NCI-H2029 treated with DMSO at 0.1 percent for 48 hours (cell line): ENCODE measurements at regions not wholly inside any gene's neighbourhood (a gene's known extent, or its start where the extent isn't known, plus 50 kb on each side); places are given as distances from the start of the nearest gene placed in this dataset.
"Not testable (repeated sequence)": the region's sequence is repeated elsewhere in the genome, so short reads cannot be mapped to it uniquely, and the experiment has no call there.

Experiments
- DNase-seq: peaks from one replicate; lab custom pipeline; 2025; lab: John Stamatoyannopoulos, UW

- no peak for DNase-seq
Observed at GRCh38 chr17:73851091-73851490, 206.8 kb upstream of the SDK2 start.

- no peak for DNase-seq
Observed at GRCh38 chr17:73851921-73852320, 207.7 kb upstream of the SDK2 start.

GRCh38 chr17:73855720-73856333, 211.6 kb upstream of the SDK2 start:
- no peak for DNase-seq

GRCh38 chr17:73856556-73856955, 212.3 kb upstream of the SDK2 start:
- DNase-seq, result no peak

- not testable (repeated sequence) for DNase-seq
Observed at GRCh38 chr17:73859439-73860008, 215.3 kb upstream of the SDK2 start.

- DNase-seq, result no peak
Observed at GRCh38 chr17:73861543-73861942, 217.3 kb upstream of the SDK2 start.

- no peak for DNase-seq
Observed at GRCh38 chr17:73863761-73864535, 219.7 kb upstream of the SDK2 start.

GRCh38 chr17:73865831-73866230, 221.6 kb upstream of the SDK2 start:
- DNase-seq, result no peak

- DNase-seq, result no peak
Observed at GRCh38 chr17:73867056-73867455, 222.8 kb upstream of the SDK2 start.

- DNase-seq, result no peak
Observed at GRCh38 chr17:73870068-73870467, 225.8 kb upstream of the SDK2 start.

- DNase-seq, result no peak
Observed at GRCh38 chr17:73870473-73870872, 226.2 kb upstream of the SDK2 start.

GRCh38 chr17:73872816-73873215, 228.6 kb upstream of the SDK2 start:
- no peak for DNase-seq

GRCh38 chr17:73874008-73874720, 229.9 kb upstream of the SDK2 start:
- no peak for DNase-seq

- DNase-seq, result no peak
Observed at GRCh38 chr17:73875346-73875745, 231.1 kb upstream of the SDK2 start.

- no peak for DNase-seq
Observed at GRCh38 chr17:73877962-73878361, 233.7 kb upstream of the SDK2 start.

GRCh38 chr17:73878923-73879322, 234.7 kb upstream of the SDK2 start:
- no peak for DNase-seq

GRCh38 chr17:73879987-73880386, 235.7 kb upstream of the SDK2 start:
- DNase-seq, result no peak

GRCh38 chr17:73882590-73882989, 238.3 kb upstream of the SDK2 start:
- DNase-seq, result no peak

GRCh38 chr17:73883175-73883574, 238.9 kb upstream of the SDK2 start:
- DNase-seq, result no peak

- no peak for DNase-seq
Observed at GRCh38 chr17:73887739-73888138, 243.5 kb upstream of the SDK2 start.

- no peak for DNase-seq
Observed at GRCh38 chr17:73888862-73889261, 244.6 kb upstream of the SDK2 start.

- no peak for DNase-seq
Observed at GRCh38 chr17:73889439-73889838, 245.2 kb upstream of the SDK2 start.
